CD4-positive, alpha-beta T cell (primary cell): ENCODE measurements at regions not wholly inside any gene's neighbourhood (a gene's known extent, or its start where the extent isn't known, plus 50 kb on each side); places are given as distances from the start of the nearest gene placed in this dataset.

Experiments used
- ATAC-seq: fragments of 200-7000 bp; cut with Tn5 transposase; one replicate; pipeline ENCODE4 v1.10.0; 2022; ENCODE audit warnings: mild to moderate bottlenecking; ENCODE audit not compliant: poor library complexity
- CTCF ChIA-PET: fragments of 350-600 bp; sonication (Branson Sonifier 250); formaldehyde crosslinking; loops from one replicate; lab custom pipeline; 2021; ENCODE audit warnings: antibody characterized with exemption, inconsistent platforms; lab: Charles Lee
- POLR2A ChIA-PET: fragments of 350-600 bp; sonication (Branson Sonifier 250); formaldehyde crosslinking; loops from one replicate; lab custom pipeline; 2021; ENCODE audit warnings: antibody characterized with exemption, inconsistent platforms; lab: Charles Lee
- DNase-seq, 14 experiments: peaks; one replicate each; pipeline ENCODE4 v3.0.0-alpha.2; 2013 to 2020; ENCODE audit warnings: mixed read lengths in 2 of 14
- H3K27ac ChIP-seq, 2 donors: one replicate each; pipeline versions ENCODE4 v1.5.1 to v1.7.0; 2013; ENCODE audit warnings: low read length in 2 of 2, low read depth in 1 of 2, mild to moderate bottlenecking in 1 of 2
- H3K27me3 ChIP-seq, 2 experiments: 1 replicate in 1 of 2; 2 replicates in 1 of 2; pipeline versions ENCODE4 v1.6.1 to v1.7.0; 2013; ENCODE audit warnings: low read length in 2 of 2, control low read depth in 1 of 2, mild to moderate bottlenecking in 1 of 2, moderate library complexity in 1 of 2; ENCODE audit not compliant: insufficient read depth in 2 of 2, control insufficient read depth in 1 of 2
- H3K36me3 ChIP-seq: one replicate; pipeline ENCODE4 v1.6.1; 2013; ENCODE audit warnings: low read length, control low read depth; ENCODE audit not compliant: insufficient read depth
- H3K4me1 ChIP-seq: one replicate; pipeline ENCODE4 v1.6.1; 2013; ENCODE audit warnings: low read length, control low read depth; ENCODE audit not compliant: insufficient read depth
- H3K4me3 ChIP-seq: one replicate; pipeline ENCODE4 v1.5.1; 2013; ENCODE audit warnings: mild to moderate bottlenecking, low read length, moderate library complexity
- H3K9me3 ChIP-seq, 2 experiments: 1 replicate in 1 of 2; 2 replicates in 1 of 2; pipeline versions ENCODE4 v1.6.1 to v1.7.0; 2013; ENCODE audit warnings: low read length in 2 of 2, mild to moderate bottlenecking in 2 of 2, control low read depth in 1 of 2, moderate library complexity in 1 of 2; ENCODE audit not compliant: control insufficient read depth in 1 of 2, insufficient read depth in 1 of 2
- H3K27ac Mint-ChIP-seq: one replicate; pipeline ENCODE4 v1.8.0; 2020; ENCODE audit warnings: mixed read lengths
- H3K27me3 Mint-ChIP-seq: one replicate; pipeline ENCODE4 v1.8.0; 2021; ENCODE audit warnings: mixed read lengths
- H3K36me3 Mint-ChIP-seq: one replicate; pipeline ENCODE4 v1.8.0; 2021; ENCODE audit warnings: low read depth, mixed read lengths
- H3K4me1 Mint-ChIP-seq: one replicate; pipeline ENCODE4 v1.8.0; 2021; ENCODE audit warnings: low read depth, mixed read lengths
- H3K4me3 Mint-ChIP-seq: one replicate; pipeline ENCODE4 v1.8.0; 2020; ENCODE audit warnings: mild to moderate bottlenecking, mixed read lengths
- H3K9me3 Mint-ChIP-seq: one replicate; pipeline ENCODE4 v1.8.0; 2020; ENCODE audit warnings: mixed read lengths
- CTCF ChIP-seq: fragments of 200-600 bp; IDR thresholded peaks from one replicate; pipeline ENCODE4 v1.8.0; 2022; ENCODE audit warnings: antibody characterized with exemption, mild to moderate bottlenecking
- intact Hi-C, 2 experiments: fragments of 100-400 bp; cut with DNase I in 1 of 2; cut with micrococcal nuclease in 1 of 2; formaldehyde crosslinking; loops; one replicate each; pipeline versions ENCODE4 v1.15.1 to v1.9.0; 2023 to 2025; cut with DNase I, micrococcal nuclease

DNA sequence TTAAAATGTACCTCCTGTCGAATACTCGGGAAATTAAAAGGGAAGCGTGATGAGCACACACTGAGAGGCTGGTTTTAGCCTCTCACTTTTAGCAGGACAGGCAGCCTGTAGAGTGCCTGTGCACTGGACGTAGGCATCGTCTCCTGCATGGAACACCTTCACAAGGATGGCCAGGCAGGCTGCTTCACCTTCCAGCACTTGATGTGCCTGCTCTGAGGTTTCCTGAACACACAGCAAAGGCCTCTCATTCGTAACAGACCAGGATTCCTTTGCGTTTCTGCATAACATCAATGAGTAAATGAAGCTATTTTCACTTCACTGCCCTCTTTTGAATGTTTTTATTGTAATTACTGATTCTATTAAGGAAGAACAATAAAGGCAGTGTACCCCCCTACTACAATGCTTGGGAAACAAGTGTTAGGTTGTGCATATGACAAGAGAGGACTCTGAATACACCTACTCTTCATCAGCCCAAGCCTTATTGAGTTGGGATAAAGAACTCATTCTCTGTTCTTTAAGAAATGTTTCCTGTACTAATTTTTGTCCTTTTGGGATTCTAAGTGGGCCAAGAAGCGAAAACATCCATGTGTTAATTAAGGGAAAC is 1077.6 kb upstream of the FOXG1 start:
- intact Hi-C loops: no loop called here
- H3K27ac ChIP-seq: no peak overlapping the region
- no peak overlapping the region for H3K4me3 Mint-ChIP-seq
- DNase-seq: no peak
- peaks cover 17% of the 10 kb centered on the region for H3K9me3 Mint-ChIP-seq
- H3K4me3 ChIP-seq: no peak overlapping the region
- no peak overlapping the region for H3K27ac Mint-ChIP-seq
- POLR2A ChIA-PET: no interaction called here
- H3K36me3 ChIP-seq: no peaks in the 10 kb centered on the region
- ATAC-seq: no peak
- TF ChIP-seq CTCF: no peak
- no peaks in the 10 kb centered on the region for H3K27me3 Mint-ChIP-seq
- peaks cover 3 to 4% of the 10 kb centered on the region in 2 experiments for H3K9me3 ChIP-seq
- H3K4me1 ChIP-seq: no peaks in the 10 kb centered on the region
- CTCF ChIA-PET: no interaction called here
- H3K4me1 Mint-ChIP-seq: no peaks in the 10 kb centered on the region
- no peaks in the 10 kb centered on the region for H3K36me3 Mint-ChIP-seq
- H3K27me3 ChIP-seq: no peaks in the 10 kb centered on the region

- no peak for TF ChIP-seq CTCF
- Mint-ChIP-seq H3K27me3 (no peaks in the 10 kb centered on the region), H3K27ac (no peak overlapping the region), H3K4me3 (no peak overlapping the region), H3K36me3 (no peaks in the 10 kb centered on the region), H3K4me1 (no peaks in the 10 kb centered on the region), H3K9me3 (peaks cover 28% of the 10 kb centered on the region)
- POLR2A ChIA-PET: no interaction called here
- no peaks in the 10 kb centered on the region for H3K4me1 ChIP-seq
- no peaks in the 10 kb centered on the region for H3K36me3 ChIP-seq
- no peaks in the 10 kb centered on the region for H3K27me3 ChIP-seq
- no peak overlapping the region for H3K27ac ChIP-seq
- intact Hi-C loops: no loop called here
- peaks cover 6 to 7% of the 10 kb centered on the region in 2 experiments for H3K9me3 ChIP-seq
- DNase-seq (no peak), ATAC-seq (no peak)
- CTCF ChIA-PET: no interaction called here
- no peak overlapping the region for H3K4me3 ChIP-seq
Measured at GRCh38 chr14:27712364-27712763, 1054.2 kb upstream of the FOXG1 start.

- CTCF ChIA-PET: no interaction called here
- POLR2A ChIA-PET: no interaction called here
- no peak overlapping the region for H3K27ac ChIP-seq
Measured at GRCh38 chr14:27715561-27715960, 1051.0 kb upstream of the FOXG1 start.

More at GRCh38 chr14:27715561-27715960, 1051.0 kb upstream of the FOXG1 start:
- Mint-ChIP-seq H3K36me3 (no peaks in the 10 kb centered on the region), H3K27me3 (no peaks in the 10 kb centered on the region), H3K4me1 (no peaks in the 10 kb centered on the region), H3K27ac (no peak overlapping the region), H3K4me3 (no peak overlapping the region), H3K9me3 (peaks cover 27% of the 10 kb centered on the region)
- DNase-seq (no peak), ATAC-seq (no peak)
- no peak for TF ChIP-seq CTCF
- H3K4me3 ChIP-seq: no peak overlapping the region
- intact Hi-C loops: no loop called here
- H3K36me3 ChIP-seq: no peaks in the 10 kb centered on the region
- no peaks in the 10 kb centered on the region for H3K4me1 ChIP-seq
- H3K9me3 ChIP-seq: peaks cover 5 to 11% of the 10 kb centered on the region in 2 experiments
- H3K27me3 ChIP-seq: no peaks in the 10 kb centered on the region
